ENCODE measurements at regions not wholly inside any gene's neighbourhood (a gene's known extent, or its start where the extent isn't known, plus 50 kb on each side); places are given as distances from the start of the nearest gene placed in this dataset.

DNA sequence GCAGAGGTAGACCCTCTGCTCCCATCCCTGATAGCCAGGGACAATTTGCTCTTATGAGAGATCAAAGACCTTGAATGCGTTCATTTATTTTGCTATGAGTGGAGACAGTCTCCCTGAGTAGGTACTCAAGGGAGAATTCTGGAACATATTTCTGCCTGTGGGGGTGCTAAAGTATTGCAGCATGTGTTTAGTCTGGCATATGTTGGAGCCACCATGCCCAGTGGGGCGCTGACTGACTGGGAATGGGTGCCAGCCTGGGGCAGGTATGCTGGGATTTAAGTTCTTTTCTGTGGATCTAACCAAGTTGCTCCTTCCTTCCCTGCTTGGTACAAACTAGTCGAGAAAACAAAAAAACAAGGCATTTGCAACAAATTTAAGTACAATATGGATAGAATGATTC, 99.1 kb downstream of the JCAD start:
- no peak for TF ChIP-seq CTCF (IDR thresholded peaks at IDR 0.05)
- TF ChIP-seq GABPA (IDR thresholded peaks at IDR 0.05; ENCODE audit: low read depth), result no peak
- no peak for TF ChIP-seq TAF1 (IDR thresholded peaks at IDR 0.05; ENCODE audit: borderline replicate concordance, low read depth, low read length)
- no peak for TF ChIP-seq ZBTB33 (IDR thresholded peaks at IDR 0.05; ENCODE audit: borderline replicate concordance, low read depth)
- no peak for TF ChIP-seq YY1 (IDR thresholded peaks at IDR 0.05; ENCODE audit: low read depth)
- TF ChIP-seq, protein P1, sequence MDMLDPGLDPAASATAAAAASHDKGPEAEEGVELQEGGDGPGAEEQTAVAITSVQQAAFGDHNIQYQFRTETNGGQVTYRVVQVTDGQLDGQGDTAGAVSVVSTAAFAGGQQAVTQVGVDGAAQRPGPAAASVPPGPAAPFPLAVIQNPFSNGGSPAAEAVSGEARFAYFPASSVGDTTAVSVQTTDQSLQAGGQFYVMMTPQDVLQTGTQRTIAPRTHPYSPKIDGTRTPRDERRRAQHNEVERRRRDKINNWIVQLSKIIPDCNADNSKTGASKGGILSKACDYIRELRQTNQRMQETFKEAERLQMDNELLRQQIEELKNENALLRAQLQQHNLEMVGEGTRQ (IDR thresholded peaks at IDR 0.05; ENCODE audit: borderline replicate concordance, low read depth, low read length), result no peak
- TF ChIP-seq POLR2AphosphoS5 (IDR thresholded peaks at IDR 0.05; ENCODE audit: low read depth, low read length), result no peak
- TF ChIP-seq JUND (IDR thresholded peaks at IDR 0.05), result no peak
- TF ChIP-seq GATA2 (CRISPR knock-in tag; IDR thresholded peaks at IDR 0.05), result no peak
- no peak for TF ChIP-seq SIN3A (IDR thresholded peaks at IDR 0.05; ENCODE audit: borderline replicate concordance, low read depth, low read length)
- no peak for TF ChIP-seq RAD21 (IDR thresholded peaks at IDR 0.05; ENCODE audit: low read length)
- no peak for TF ChIP-seq ELF1 (IDR thresholded peaks at IDR 0.05)
- no peak for TF ChIP-seq CHD2 (IDR thresholded peaks at IDR 0.05; ENCODE audit: low read length, partially characterized antibody)
- no peak for TF ChIP-seq IRF3 (IDR thresholded peaks at IDR 0.05; ENCODE audit: low read depth, low read length)

All from SK-N-SH (cell line).